Right atrium auricular region (tissue), 2 donors: ENCODE measurements at regions not wholly inside any gene's neighbourhood (a gene's known extent, or its start where the extent isn't known, plus 50 kb on each side); places are given as distances from the start of the nearest gene placed in this dataset.
"Not testable (repeated sequence)": the region's sequence is repeated elsewhere in the genome, so short reads cannot be mapped to it uniquely, and the experiment has no call there.

Experiments used
- DNase-seq: peaks from one replicate; pipeline ENCODE4 v3.0.0-alpha.2; 2019; ENCODE audit warnings: low spot score
- H3K27ac ChIP-seq, 2 donors: fragments of 200-600 bp; sonication (generic); 1 replicate in 1 of 2; 2 replicates in 1 of 2; pipeline ENCODE4 v1.5.1; 2016 to 2019
- H3K27me3 ChIP-seq, 2 donors: fragments of 200-600 bp; sonication (generic); one replicate each; pipeline versions ENCODE4 v1.5.1 to v1.6.0; 2017 to 2019
- H3K36me3 ChIP-seq: fragments of 200-600 bp; sonication (generic); one replicate; pipeline ENCODE4 v1.5.1; 2016
- H3K4me1 ChIP-seq, 2 donors: fragments of 200-600 bp; sonication (generic); one replicate each; pipeline versions ENCODE4 v1.5.1 to v1.6.0; 2017 to 2019
- H3K4me3 ChIP-seq, 2 donors: fragments of 200-600 bp; sonication (generic); 1 replicate in 1 of 2; 2 replicates in 1 of 2; pipeline ENCODE4 v1.5.1; 2017 to 2019; ENCODE audit warnings: mild to moderate bottlenecking in 1 of 2, moderate library complexity in 1 of 2
- H3K9me3 ChIP-seq, 2 donors: fragments of 200-600 bp; sonication (generic); one replicate each; pipeline ENCODE4 v1.5.1; 2019
- TF ChIP-seq, protein P1 (sequence below), 2 donors: fragments of 200-600 bp; sonication (generic); IDR thresholded peaks; one replicate each; pipeline ENCODE4 v1.5.1; 2019; ENCODE audit warnings: antibody characterized with exemption in 2 of 2

DNA sequence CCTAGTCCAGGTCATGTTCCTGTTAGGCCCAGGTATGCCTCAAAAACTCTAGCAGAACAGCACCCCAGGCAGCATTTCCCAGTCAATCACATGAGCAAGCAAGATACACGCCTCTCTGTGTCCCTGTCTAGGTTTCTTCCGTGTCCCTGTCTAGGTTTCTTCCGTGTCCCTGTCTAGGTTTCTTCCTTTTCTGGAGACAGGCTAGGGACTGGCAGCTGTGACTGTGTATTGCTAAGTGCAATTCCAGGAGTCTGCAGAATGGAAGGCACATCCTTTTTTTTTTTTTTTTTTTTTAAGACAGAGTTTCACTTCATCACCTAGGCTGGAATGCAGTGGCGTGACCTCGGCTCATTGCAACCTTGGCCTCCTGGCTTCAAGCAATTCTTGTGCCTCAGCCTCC lies 77.6 kb downstream of the SETD4 start:
- H3K4me3 ChIP-seq: no peak overlapping the region
- DNase-seq: no peak
- no peak overlapping the region for H3K27ac ChIP-seq
- peaks cover 0 to 14% of the 10 kb centered on the region in 2 donors for H3K9me3 ChIP-seq
- no peaks in the 10 kb centered on the region for H3K36me3 ChIP-seq
- TF ChIP-seq, protein P1, sequence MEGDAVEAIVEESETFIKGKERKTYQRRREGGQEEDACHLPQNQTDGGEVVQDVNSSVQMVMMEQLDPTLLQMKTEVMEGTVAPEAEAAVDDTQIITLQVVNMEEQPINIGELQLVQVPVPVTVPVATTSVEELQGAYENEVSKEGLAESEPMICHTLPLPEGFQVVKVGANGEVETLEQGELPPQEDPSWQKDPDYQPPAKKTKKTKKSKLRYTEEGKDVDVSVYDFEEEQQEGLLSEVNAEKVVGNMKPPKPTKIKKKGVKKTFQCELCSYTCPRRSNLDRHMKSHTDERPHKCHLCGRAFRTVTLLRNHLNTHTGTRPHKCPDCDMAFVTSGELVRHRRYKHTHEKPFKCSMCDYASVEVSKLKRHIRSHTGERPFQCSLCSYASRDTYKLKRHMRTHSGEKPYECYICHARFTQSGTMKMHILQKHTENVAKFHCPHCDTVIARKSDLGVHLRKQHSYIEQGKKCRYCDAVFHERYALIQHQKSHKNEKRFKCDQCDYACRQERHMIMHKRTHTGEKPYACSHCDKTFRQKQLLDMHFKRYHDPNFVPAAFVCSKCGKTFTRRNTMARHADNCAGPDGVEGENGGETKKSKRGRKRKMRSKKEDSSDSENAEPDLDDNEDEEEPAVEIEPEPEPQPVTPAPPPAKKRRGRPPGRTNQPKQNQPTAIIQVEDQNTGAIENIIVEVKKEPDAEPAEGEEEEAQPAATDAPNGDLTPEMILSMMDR (IDR thresholded peaks at IDR 0.05): no peak
- H3K27me3 ChIP-seq: no peaks in the 10 kb centered on the region
- no peaks in the 10 kb centered on the region for H3K4me1 ChIP-seq

DNA sequence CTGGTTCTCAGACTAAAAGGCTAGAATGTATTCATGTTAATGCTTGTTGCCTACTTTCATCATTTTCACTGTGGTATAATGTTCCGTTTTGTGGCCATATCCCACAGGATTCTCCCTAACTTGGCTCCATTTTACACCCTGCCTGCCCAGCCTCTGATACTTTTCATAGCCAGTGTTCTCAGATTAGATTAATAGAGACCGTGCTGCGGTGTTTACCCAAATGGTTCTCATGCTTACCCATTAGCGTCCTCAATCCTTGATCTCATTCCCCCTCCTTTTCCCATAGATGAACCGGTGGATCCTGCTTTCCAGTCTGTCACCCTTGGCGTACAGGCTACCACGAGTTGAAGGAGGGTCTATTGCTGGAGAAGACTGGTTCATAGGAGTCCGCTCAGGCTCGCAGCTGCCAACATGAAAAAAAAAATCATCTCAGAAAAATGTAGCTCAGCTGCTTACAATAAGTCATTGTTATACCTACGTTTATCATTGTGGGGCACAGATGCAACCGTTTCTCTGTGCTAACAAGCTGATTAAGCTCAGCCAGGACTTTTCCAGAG lies 78.7 kb downstream of the SETD4 start:
- no peak overlapping the region for H3K4me3 ChIP-seq
- H3K27me3 ChIP-seq: no peaks in the 10 kb centered on the region
- DNase-seq: no peak
- TF ChIP-seq, protein P1 (IDR thresholded peaks at IDR 0.05): no peak
- no peaks in the 10 kb centered on the region for H3K4me1 ChIP-seq
- peaks cover 0 to 14% of the 10 kb centered on the region in 2 donors for H3K9me3 ChIP-seq
- H3K36me3 ChIP-seq: no peaks in the 10 kb centered on the region
- no peak overlapping the region for H3K27ac ChIP-seq

DNA sequence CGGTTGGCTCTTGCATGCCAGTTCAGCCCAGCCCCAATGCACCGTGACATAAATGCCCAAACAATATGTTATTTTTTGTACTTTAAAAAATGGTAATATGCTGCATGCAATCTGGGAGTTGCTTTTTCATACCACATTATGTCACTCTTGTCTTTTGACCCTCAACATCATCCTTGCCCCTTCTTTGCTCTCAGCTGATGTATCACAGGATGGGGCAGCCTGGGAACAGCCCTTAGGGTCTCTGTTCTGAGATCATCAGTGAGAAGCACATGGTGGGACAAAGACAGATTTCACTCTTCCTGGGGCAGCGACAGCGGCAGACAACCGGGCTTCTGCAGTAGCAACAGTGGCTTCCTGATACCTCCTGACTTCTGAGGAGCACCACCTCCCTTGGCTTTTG lies 79.5 kb downstream of the SETD4 start:
- DNase-seq: no peak
- H3K27me3 ChIP-seq: no peaks in the 10 kb centered on the region
- no peak overlapping the region for H3K27ac ChIP-seq
- H3K4me3 ChIP-seq: no peak overlapping the region
- TF ChIP-seq, protein P1 (IDR thresholded peaks at IDR 0.05): no peak
- no peaks in the 10 kb centered on the region for H3K4me1 ChIP-seq
- H3K9me3 ChIP-seq: peaks cover 0 to 14% of the 10 kb centered on the region in 2 donors
- H3K36me3 ChIP-seq: no peaks in the 10 kb centered on the region

DNA sequence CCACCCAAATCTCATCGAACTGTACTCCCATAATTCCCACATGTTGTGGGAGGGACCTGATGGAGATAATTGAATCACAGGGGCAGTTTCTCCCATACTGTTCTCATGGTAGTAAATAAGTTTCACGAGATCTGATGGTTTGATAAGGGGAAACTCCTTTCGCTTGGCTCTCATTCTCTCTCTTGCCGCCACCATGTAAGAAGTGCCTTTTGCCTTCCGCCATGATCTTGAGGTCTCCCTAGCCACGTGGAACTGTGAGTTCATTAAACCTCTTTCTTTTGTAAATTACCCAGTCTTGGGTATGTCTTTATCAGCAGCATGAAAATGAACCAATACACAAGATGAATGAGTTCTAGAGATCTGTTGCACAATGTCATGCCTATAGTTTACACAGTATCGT lies 82.5 kb downstream of the SETD4 start:
- not testable (repeated sequence) for DNase-seq, H3K27me3 ChIP-seq, H3K36me3 ChIP-seq, H3K27ac ChIP-seq, H3K4me3 ChIP-seq, H3K9me3 ChIP-seq, H3K4me1 ChIP-seq

DNA sequence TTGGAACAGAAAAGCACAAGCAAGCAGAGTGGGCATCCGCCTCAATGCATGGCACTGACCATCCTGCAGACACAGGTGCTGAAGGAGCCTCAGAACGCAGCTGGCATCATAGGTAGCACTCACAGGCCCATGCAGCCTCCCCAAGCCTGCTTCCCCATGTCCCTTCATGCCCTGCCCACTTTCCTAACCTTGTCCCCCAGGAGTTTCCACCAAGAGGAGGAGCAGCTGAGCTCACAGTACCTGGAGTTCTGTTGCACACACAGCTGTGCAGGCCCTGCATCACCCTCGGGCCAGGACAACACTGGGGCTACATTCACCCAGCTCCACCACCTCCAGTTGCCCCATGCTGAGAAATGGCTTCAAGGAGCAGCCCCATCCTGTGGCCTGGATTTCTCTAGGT lies 83.4 kb downstream of the SETD4 start:
- H3K36me3 ChIP-seq: no peaks in the 10 kb centered on the region
- TF ChIP-seq, protein P1 (IDR thresholded peaks at IDR 0.05): no peak
- no peaks in the 10 kb centered on the region for H3K27me3 ChIP-seq
- DNase-seq: no peak
- no peak overlapping the region for H3K4me3 ChIP-seq
- peaks cover 0 to 9% of the 10 kb centered on the region in 2 donors for H3K9me3 ChIP-seq
- H3K4me1 ChIP-seq: no peaks in the 10 kb centered on the region
- no peak overlapping the region for H3K27ac ChIP-seq

DNA sequence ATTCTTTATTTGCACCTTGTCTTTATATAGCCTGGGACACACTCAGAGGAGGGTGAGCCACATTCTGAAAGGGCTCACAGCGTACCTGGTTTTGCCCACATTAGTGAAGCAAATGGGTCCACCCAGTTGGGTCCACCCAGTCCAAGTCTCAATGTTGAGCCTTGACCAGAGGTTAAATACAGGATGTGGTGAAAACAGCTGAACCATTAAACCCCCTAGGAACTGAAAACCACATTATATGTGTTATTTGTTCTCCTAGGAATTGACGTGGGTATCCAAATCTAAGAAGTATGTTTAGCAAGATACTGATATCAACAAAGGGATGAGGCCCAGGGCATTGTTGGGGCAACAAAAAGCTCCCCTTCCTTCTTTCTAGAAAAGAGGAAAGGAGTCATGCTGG lies 83.8 kb downstream of the SETD4 start:
- Histone ChIP-seq H3K27me3 (no peaks in the 10 kb centered on the region), H3K4me1 (no peaks in the 10 kb centered on the region), H3K27ac (no peak overlapping the region), H3K36me3 (no peaks in the 10 kb centered on the region), H3K4me3 (no peak overlapping the region), H3K9me3 (peaks cover 0 to 9% of the 10 kb centered on the region in 2 donors)
- TF ChIP-seq, protein P1 (IDR thresholded peaks at IDR 0.05): no peak
- DNase-seq: no peak
